Right lobe of liver (tissue), 4 donors: ENCODE measurements at regions not wholly inside any gene's neighbourhood (a gene's known extent, or its start where the extent isn't known, plus 50 kb on each side); places are given as distances from the start of the nearest gene placed in this dataset.

Experiments used
- POLR2A ChIP-seq: fragments of 450-650 bp; IDR thresholded peaks from one replicate; pipeline ENCODE4 v1.6.1; 2017; ENCODE audit warnings: antibody characterized with exemption, mild to moderate bottlenecking
- TF ChIP-seq, protein P1 (sequence below), 4 donors: fragments of 200-600 bp in 3 of 4; fragments of 450-650 bp in 1 of 4; IDR thresholded peaks; one replicate each; pipeline versions ENCODE4 v1.5.1 to v1.8.0; 2016 to 2022; ENCODE audit warnings: antibody characterized with exemption in 4 of 4, mild to moderate bottlenecking in 2 of 4
- donor health status: DM: no; HTN: no; CAD: no.
- donor health status: DM: no; HTN: no; CAD: no.
- donor health status: DM: no; HTN: yes; CAD: no.

DNA sequence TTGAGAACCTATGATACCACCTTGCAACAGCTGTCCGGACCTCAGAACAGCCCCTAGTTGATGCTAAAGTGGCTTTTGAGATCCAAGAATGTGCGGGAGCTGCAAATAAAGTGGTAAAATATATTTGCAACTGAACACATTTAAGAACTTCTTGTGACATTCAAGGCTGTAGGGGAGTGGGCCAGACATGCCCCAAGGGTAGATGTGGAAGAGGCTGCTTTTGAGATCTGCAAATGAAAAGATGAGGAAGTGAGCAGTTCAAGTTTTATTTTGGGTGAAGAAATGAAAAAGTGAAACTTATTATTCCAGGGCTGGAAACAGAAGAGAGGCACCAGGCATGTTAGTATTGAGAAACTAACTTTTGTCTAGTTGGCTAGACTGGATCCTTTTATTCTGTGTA lies 359.5 kb upstream of the PLXNA2 start:
- TF ChIP-seq, protein P1, sequence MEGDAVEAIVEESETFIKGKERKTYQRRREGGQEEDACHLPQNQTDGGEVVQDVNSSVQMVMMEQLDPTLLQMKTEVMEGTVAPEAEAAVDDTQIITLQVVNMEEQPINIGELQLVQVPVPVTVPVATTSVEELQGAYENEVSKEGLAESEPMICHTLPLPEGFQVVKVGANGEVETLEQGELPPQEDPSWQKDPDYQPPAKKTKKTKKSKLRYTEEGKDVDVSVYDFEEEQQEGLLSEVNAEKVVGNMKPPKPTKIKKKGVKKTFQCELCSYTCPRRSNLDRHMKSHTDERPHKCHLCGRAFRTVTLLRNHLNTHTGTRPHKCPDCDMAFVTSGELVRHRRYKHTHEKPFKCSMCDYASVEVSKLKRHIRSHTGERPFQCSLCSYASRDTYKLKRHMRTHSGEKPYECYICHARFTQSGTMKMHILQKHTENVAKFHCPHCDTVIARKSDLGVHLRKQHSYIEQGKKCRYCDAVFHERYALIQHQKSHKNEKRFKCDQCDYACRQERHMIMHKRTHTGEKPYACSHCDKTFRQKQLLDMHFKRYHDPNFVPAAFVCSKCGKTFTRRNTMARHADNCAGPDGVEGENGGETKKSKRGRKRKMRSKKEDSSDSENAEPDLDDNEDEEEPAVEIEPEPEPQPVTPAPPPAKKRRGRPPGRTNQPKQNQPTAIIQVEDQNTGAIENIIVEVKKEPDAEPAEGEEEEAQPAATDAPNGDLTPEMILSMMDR (IDR thresholded peaks at IDR 0.05): no peak
- TF ChIP-seq POLR2A: no peak
